ENCODE measurements at regions not wholly inside any gene's neighbourhood (a gene's known extent, or its start where the extent isn't known, plus 50 kb on each side); places are given as distances from the start of the nearest gene placed in this dataset.

GRCh38 chr4:11514779-11515419 lies 86.2 kb upstream of the HS3ST1 start:
- Histone ChIP-seq H3K27me3 (replicated peaks; ENCODE audit: insufficient read depth, low read depth, low read length, poor library complexity) (no peaks in the 10 kb centered on the region), H3K27ac (ENCODE audit: low read depth, low read length, poor library complexity, severe bottlenecking) (no peak overlapping the region), H3K9me3 (ENCODE audit: low read depth, low read length, poor library complexity, severe bottlenecking) (peaks cover 25% of the 10 kb centered on the region), H3K4me3 (ENCODE audit: low read depth, low read length, poor library complexity, severe bottlenecking) (no peak overlapping the region), H3K36me3 (ENCODE audit: insufficient read depth, low read length, poor library complexity, severe bottlenecking) (no peaks in the 10 kb centered on the region), H3K4me1 (ENCODE audit: insufficient read depth, low read length, poor library complexity, severe bottlenecking) (no peaks in the 10 kb centered on the region)
- ChIA-PET CTCF (no interaction called here), POLR2A (ENCODE audit: low non-redundant PET) (no interaction called here)
- no TSS peak for BruUV-seq (replicated peaks)
- no peak for DNase-seq (ENCODE audit: low spot score)
- intact Hi-C loops (cut with micrococcal nuclease; ENCODE audit: unreplicated experiment): no loop called here
- TF ChIP-seq EZH2 (IDR thresholded peaks at IDR 0.05; ENCODE audit: borderline replicate concordance, low read depth, low read length, poor library complexity, severe bottlenecking) (no peak), CTCF (conservative IDR thresholded peaks at IDR 0.05; ENCODE audit: low read depth, low read length) (no peak)

- intact Hi-C loops (cut with micrococcal nuclease; ENCODE audit: unreplicated experiment): no loop called here
These were observed 85.3 kb upstream of the HS3ST1 start for GRCh38 chr4:11514003-11514402.

GRCh38 chr4:11512871-11513270 lies 84.2 kb upstream of the HS3ST1 start:
- Histone ChIP-seq H3K27ac (ENCODE audit: low read depth, low read length, poor library complexity, severe bottlenecking) (no peak overlapping the region), H3K27me3 (replicated peaks; ENCODE audit: insufficient read depth, low read depth, low read length, poor library complexity) (no peaks in the 10 kb centered on the region), H3K4me3 (ENCODE audit: low read depth, low read length, poor library complexity, severe bottlenecking) (no peak overlapping the region), H3K4me1 (ENCODE audit: insufficient read depth, low read length, poor library complexity, severe bottlenecking) (no peaks in the 10 kb centered on the region), H3K36me3 (ENCODE audit: insufficient read depth, low read length, poor library complexity, severe bottlenecking) (no peaks in the 10 kb centered on the region), H3K9me3 (ENCODE audit: low read depth, low read length, poor library complexity, severe bottlenecking) (peaks cover 31% of the 10 kb centered on the region)
- intact Hi-C loops (cut with micrococcal nuclease; ENCODE audit: unreplicated experiment): no loop called here
- ChIA-PET CTCF (no interaction called here), POLR2A (ENCODE audit: low non-redundant PET) (no interaction called here)
- no TSS peak for BruUV-seq (replicated peaks)
- no peak for DNase-seq (ENCODE audit: low spot score)
- TF ChIP-seq CTCF (conservative IDR thresholded peaks at IDR 0.05; ENCODE audit: low read depth, low read length): no peak
- no peak for TF ChIP-seq EZH2 (IDR thresholded peaks at IDR 0.05; ENCODE audit: borderline replicate concordance, low read depth, low read length, poor library complexity, severe bottlenecking)

More at GRCh38 chr4:11514003-11514402, 85.3 kb upstream of the HS3ST1 start:
- Histone ChIP-seq H3K4me3 (ENCODE audit: low read depth, low read length, poor library complexity, severe bottlenecking) (no peak overlapping the region), H3K36me3 (ENCODE audit: insufficient read depth, low read length, poor library complexity, severe bottlenecking) (no peaks in the 10 kb centered on the region), H3K27ac (ENCODE audit: low read depth, low read length, poor library complexity, severe bottlenecking) (no peak overlapping the region), H3K9me3 (ENCODE audit: low read depth, low read length, poor library complexity, severe bottlenecking) (peaks cover 29% of the 10 kb centered on the region), H3K27me3 (replicated peaks; ENCODE audit: insufficient read depth, low read depth, low read length, poor library complexity) (no peaks in the 10 kb centered on the region), H3K4me1 (ENCODE audit: insufficient read depth, low read length, poor library complexity, severe bottlenecking) (no peaks in the 10 kb centered on the region)
- POLR2A ChIA-PET (ENCODE audit: low non-redundant PET): no interaction called here
- CTCF ChIA-PET: no interaction called here
- DNase-seq (ENCODE audit: low spot score): no peak
- no TSS peak for BruUV-seq (replicated peaks)
- TF ChIP-seq CTCF (conservative IDR thresholded peaks at IDR 0.05; ENCODE audit: low read depth, low read length): no peak
- no peak for TF ChIP-seq EZH2 (IDR thresholded peaks at IDR 0.05; ENCODE audit: borderline replicate concordance, low read depth, low read length, poor library complexity, severe bottlenecking)

Data from A673 (cell line).